GM12892 (cell line): ENCODE measurements at regions not wholly inside any gene's neighbourhood (a gene's known extent, or its start where the extent isn't known, plus 50 kb on each side); places are given as distances from the start of the nearest gene placed in this dataset.
"Not testable (repeated sequence)": the region's sequence is repeated elsewhere in the genome, so short reads cannot be mapped to it uniquely, and the experiment has no call there.

Experiments used
- DNase-seq: peaks from one replicate; pipeline ENCODE4 v3.0.0; 2011; ENCODE audit not compliant: insufficient read length
- FAIRE-seq: peaks from 2 replicates; lab custom pipeline; 2011; peaks lifted over from hg19 to GRCh38; lab: Jason Lieb, UNC
- POLR2A ChIP-seq: IDR thresholded peaks from 2 replicates; pipeline ENCODE4 v1.6.1; 2011; ENCODE audit warnings: low read depth, low read length, control low read depth
- POLR2AphosphoS5 ChIP-seq: IDR thresholded peaks from 2 replicates; pipeline ENCODE4 v1.6.1; 2011; ENCODE audit warnings: low read depth, low read length, control low read depth
- TAF1 ChIP-seq: IDR thresholded peaks from 2 replicates; pipeline ENCODE4 v1.6.1; 2011; ENCODE audit warnings: low read depth, mild to moderate bottlenecking, control low read depth, low read length, borderline replicate concordance

- FAIRE-seq: no peak
- no peak for DNase-seq
- TF ChIP-seq TAF1 (no peak), POLR2A (no peak), POLR2AphosphoS5 (no peak)
These were observed 63.4 kb upstream of the LCTL start for GRCh38 chr15:66628976-66629723.

- TF ChIP-seq POLR2A (no peak), POLR2AphosphoS5 (no peak), TAF1 (no peak)
- DNase-seq (no peak), FAIRE-seq (no peak)
These were observed 64.2 kb upstream of the LCTL start for GRCh38 chr15:66629817-66630576.

GRCh38 chr15:66630801-66631351, 65.1 kb upstream of the LCTL start:
- FAIRE-seq (no peak), DNase-seq (no peak)
- TF ChIP-seq TAF1 (no peak), POLR2AphosphoS5 (no peak), POLR2A (no peak)

GRCh38 chr15:66631616-66632263, 65.9 kb upstream of the LCTL start:
- no peak for TF ChIP-seq POLR2AphosphoS5
- no peak for TF ChIP-seq POLR2A
- no peak for TF ChIP-seq TAF1
- DNase-seq: no peak
- no peak for FAIRE-seq

GRCh38 chr15:66633041-66633937, 67.5 kb upstream of the LCTL start:
- TF ChIP-seq TAF1 (no peak), POLR2A (no peak), POLR2AphosphoS5 (no peak)
- no peak for DNase-seq
- FAIRE-seq: no peak

GRCh38 chr15:66633938-66634250, 68.1 kb upstream of the LCTL start:
- FAIRE-seq: no peak
- TF ChIP-seq POLR2AphosphoS5 (no peak), TAF1 (no peak), POLR2A (no peak)
- no peak for DNase-seq

- FAIRE-seq (no peak), DNase-seq (no peak)
- no peak for TF ChIP-seq POLR2AphosphoS5
- TF ChIP-seq TAF1: no peak
- TF ChIP-seq POLR2A: no peak
These were observed 67.5 kb upstream of the SMAD6 start for GRCh38 chr15:66634540-66634939.

- no peak for DNase-seq
- FAIRE-seq: no peak
- TF ChIP-seq TAF1 (no peak), POLR2A (no peak), POLR2AphosphoS5 (no peak)
These were observed 67.0 kb upstream of the SMAD6 start for GRCh38 chr15:66635006-66635405.

GRCh38 chr15:66635817-66636216, 66.2 kb upstream of the SMAD6 start:
- no peak for FAIRE-seq
- TF ChIP-seq TAF1 (no peak), POLR2A (no peak), POLR2AphosphoS5 (no peak)
- DNase-seq: no peak

- FAIRE-seq: not testable (repeated sequence)
These were observed 65.0 kb upstream of the SMAD6 start for GRCh38 chr15:66637044-66637443.

GRCh38 chr15:66638377-66638776, 63.7 kb upstream of the SMAD6 start:
- DNase-seq: no peak
- FAIRE-seq: no peak
- TF ChIP-seq POLR2A (no peak), TAF1 (no peak), POLR2AphosphoS5 (no peak)

More at GRCh38 chr15:66637044-66637443, 65.0 kb upstream of the SMAD6 start:
- DNase-seq: not testable (repeated sequence)
